ENCODE measurements at regions not wholly inside any gene's neighbourhood (a gene's known extent, or its start where the extent isn't known, plus 50 kb on each side); places are given as distances from the start of the nearest gene placed in this dataset.
"Not testable (repeated sequence)": the region's sequence is repeated elsewhere in the genome, so short reads cannot be mapped to it uniquely, and the experiment has no call there.

DNA sequence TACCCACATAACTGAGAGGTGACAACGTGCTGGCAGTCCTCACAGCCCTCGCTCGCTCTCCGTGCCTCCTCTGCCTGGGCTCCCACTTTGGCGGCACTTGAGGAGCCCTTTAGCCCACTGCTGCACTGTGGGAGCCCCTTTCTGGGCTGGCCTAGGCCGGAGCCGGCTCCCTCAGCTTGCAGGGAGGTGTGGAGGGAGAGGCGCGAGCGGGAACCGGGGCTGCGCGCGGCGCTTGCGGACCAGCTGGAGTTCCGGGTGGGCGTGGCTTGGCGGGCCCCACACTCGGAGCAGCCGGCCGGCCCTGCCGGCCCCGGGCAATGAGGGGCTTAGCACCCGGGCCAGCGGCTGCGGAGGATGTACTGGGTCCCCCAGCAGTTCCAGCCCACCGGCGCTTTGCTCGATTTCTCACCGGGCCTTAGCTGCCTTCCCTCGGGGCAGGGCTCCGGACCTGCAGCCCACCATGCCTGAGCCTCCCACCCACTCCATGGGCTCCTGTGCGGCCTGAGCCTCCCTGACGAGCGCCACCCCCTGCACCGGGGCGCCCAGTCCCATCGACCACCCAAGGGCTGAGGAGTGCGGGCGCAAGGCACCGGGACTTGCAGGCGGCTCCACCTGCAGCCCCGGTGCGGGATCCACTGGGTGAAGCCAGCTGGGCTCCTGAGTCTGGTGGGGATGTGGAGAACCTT, 630.1 kb upstream of the NXPH2 start:
- H3K9me3 ChIP-seq (replicated peaks; ENCODE audit: control insufficient read depth, insufficient read depth, low read depth, low read length); H3K36me3 ChIP-seq (ENCODE audit: control insufficient read depth, insufficient read depth, low read length); intact Hi-C loops (cut with micrococcal nuclease); H4K20me1 ChIP-seq (replicated peaks; ENCODE audit: control insufficient read depth, insufficient read depth, low read length); CTCF ChIA-PET (ENCODE audit: low intra/inter-chr PET ratio); in situ Hi-C loops (cut with MboI); H3K27ac ChIP-seq (ENCODE audit: extremely low read depth, low read depth, low read length); BruUV-seq (replicated peaks); H3K9me1 ChIP-seq (ENCODE audit: control insufficient read depth, insufficient read depth, low read length); H3K27me3 ChIP-seq (ENCODE audit: control insufficient read depth in 2 of 2, insufficient read depth in 2 of 2, low read length in 2 of 2); H3K4me1 ChIP-seq (replicated peaks in 1 of 2; ENCODE audit: control insufficient read depth in 2 of 2, insufficient read depth in 2 of 2, low read length in 2 of 2); FAIRE-seq; H3K4me2 ChIP-seq (ENCODE audit: insufficient read depth, low read length): not testable (repeated sequence)
- peak in 1 of 4 experiments; percentile 22 for DNase-seq (ENCODE audit: extremely low read depth in 1 of 4, low spot score in 3 of 4)
- 10% methylated on average over 10 of the region's 45 CpGs for WGBS (ENCODE audit: insufficient coverage, low coverage, missing lambda C conversion rate)
- Histone ChIP-seq H3K79me2 (ENCODE audit: control insufficient read depth, insufficient read depth, low read length) (peaks cover 40% of the 10 kb centered on the region), H3K9ac (ENCODE audit: insufficient read depth in 1 of 2, low read depth in 2 of 2, low read length in 2 of 2) (peak overlapping the region in 1 of 2 experiments; percentile 34; a peak in 1 of 4 replicates), H3K4me3 (peak overlapping the region; percentile 39), H2AFZ (ENCODE audit: low read depth, low read length) (peak overlapping the region; percentile 39; the same call in 1 of the 2 replicates)
- ATAC-seq = peak; percentile 34; the same call in 2 of the 3 replicates
- POLR2A ChIA-PET = interaction anchor here (0.6 kb wide), 1 partner anchor 202 kb away, joined by 3 read pairs; no protein-coding TSS in a partner anchor
- TF ChIP-seq NRF1 (conservative IDR thresholded peaks at IDR 0.05 in 1 of 2, IDR thresholded peaks at IDR 0.05 in 1 of 2) = peak; percentile 55 to 69
- TF ChIP-seq TFAP4 (CRISPR knock-in tag; IDR thresholded peaks at IDR 0.05; ENCODE audit: borderline replicate concordance) = peak; percentile 43; the same call in 1 of the 2 replicates
- peak; percentile 22; the same call in 1 of the 2 replicates for TF ChIP-seq PHF8 (IDR thresholded peaks at IDR 0.05; ENCODE audit: borderline replicate concordance, low read length)
- TF ChIP-seq SREBF1 (IDR thresholded peaks at IDR 0.05; ENCODE audit: borderline replicate concordance, low read depth, low read length) = 0 out of 2 replicates have a peak, but pooled peaks have one; percentile 30
- TF ChIP-seq E2F6 (IDR thresholded peaks at IDR 0.05; ENCODE audit: borderline replicate concordance in 1 of 2, extremely low read depth in 1 of 2, insufficient read depth in 1 of 2, insufficient read length in 1 of 2, low read depth in 1 of 2, low read length in 1 of 2, poor library complexity in 1 of 2, severe bottlenecking in 1 of 2) = peak in 1 of 2 experiments; percentile 36
